B cell (primary cell): ENCODE measurements at regions not wholly inside any gene's neighbourhood (a gene's known extent, or its start where the extent isn't known, plus 50 kb on each side); places are given as distances from the start of the nearest gene placed in this dataset.

Source experiments
- EZH2 ChIP-seq: IDR thresholded peaks from 2 replicates; pipeline ENCODE4 v1.6.1; 2012; ENCODE audit warnings: borderline replicate concordance, low read depth, mild to moderate bottlenecking, moderate library complexity, low read length; ENCODE audit not compliant: insufficient read depth, poor library complexity, severe bottlenecking
- TF ChIP-seq, protein P1 (sequence below): fragments of 200-600 bp; IDR thresholded peaks from one replicate; pipeline ENCODE4 v1.8.0; 2022; ENCODE audit warnings: antibody characterized with exemption, mild to moderate bottlenecking

DNA sequence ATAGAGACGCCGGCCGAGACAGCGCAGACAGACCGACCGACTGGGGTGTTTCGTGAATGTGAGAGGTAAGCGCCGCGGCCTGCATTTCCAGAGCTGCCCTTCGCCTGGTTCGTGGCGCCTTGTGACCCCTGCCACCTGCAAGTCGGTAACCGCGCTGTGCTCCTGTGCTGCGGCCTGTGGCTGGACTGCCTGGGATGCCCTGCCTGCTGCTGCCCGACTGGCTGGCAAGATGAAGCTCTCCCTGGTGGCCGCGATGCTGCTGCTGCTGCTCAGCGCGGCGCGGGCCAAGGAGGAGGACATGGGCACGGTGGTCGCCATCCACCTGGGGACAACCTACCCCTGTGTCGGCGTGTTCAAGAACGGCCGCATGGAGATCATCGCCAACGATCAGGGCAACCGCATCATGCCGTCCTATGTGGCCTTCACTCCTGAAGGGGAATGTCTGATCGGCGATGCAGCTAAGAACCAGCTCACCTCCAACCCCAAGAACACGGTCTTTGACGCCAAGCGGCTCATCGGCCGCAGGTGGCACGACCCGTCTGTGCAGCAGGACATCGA lies 150.8 kb downstream of the RRAGC start:
- TF ChIP-seq, protein P1, sequence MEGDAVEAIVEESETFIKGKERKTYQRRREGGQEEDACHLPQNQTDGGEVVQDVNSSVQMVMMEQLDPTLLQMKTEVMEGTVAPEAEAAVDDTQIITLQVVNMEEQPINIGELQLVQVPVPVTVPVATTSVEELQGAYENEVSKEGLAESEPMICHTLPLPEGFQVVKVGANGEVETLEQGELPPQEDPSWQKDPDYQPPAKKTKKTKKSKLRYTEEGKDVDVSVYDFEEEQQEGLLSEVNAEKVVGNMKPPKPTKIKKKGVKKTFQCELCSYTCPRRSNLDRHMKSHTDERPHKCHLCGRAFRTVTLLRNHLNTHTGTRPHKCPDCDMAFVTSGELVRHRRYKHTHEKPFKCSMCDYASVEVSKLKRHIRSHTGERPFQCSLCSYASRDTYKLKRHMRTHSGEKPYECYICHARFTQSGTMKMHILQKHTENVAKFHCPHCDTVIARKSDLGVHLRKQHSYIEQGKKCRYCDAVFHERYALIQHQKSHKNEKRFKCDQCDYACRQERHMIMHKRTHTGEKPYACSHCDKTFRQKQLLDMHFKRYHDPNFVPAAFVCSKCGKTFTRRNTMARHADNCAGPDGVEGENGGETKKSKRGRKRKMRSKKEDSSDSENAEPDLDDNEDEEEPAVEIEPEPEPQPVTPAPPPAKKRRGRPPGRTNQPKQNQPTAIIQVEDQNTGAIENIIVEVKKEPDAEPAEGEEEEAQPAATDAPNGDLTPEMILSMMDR: no peak
- no peak for TF ChIP-seq EZH2
